ENCODE measurements at regions not wholly inside any gene's neighbourhood (a gene's known extent, or its start where the extent isn't known, plus 50 kb on each side); places are given as distances from the start of the nearest gene placed in this dataset.

DNA sequence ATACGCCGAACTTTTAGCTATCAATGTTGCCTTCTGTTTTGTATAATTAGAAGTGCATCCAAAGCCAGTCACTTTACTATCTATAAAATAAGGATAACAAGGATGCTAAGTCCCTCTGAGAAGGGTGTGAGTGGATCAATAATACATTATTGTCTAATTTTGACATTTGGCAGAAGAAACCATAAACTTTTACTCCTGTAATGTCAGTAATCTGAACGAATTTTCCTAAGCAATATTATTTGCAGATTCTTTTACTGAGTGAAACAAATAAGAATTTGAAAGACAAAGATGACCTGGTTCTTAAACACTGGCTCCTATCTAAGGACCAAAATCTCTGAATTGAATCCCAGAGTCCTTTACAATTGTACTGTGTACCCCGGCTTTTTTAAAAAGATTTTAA lies 126.6 kb upstream of the TMEM161B start:
- Histone ChIP-seq H3K9me3 (ENCODE audit: control insufficient read depth, low read length) (no peaks in the 10 kb centered on the region), H3K27me3 (ENCODE audit: control insufficient read depth, insufficient read depth, low read length) (no peaks in the 10 kb centered on the region), H3K27ac (no peak overlapping the region), H2AFZ (no peak overlapping the region), H3K9ac (no peak overlapping the region), H3K4me1 (no peaks in the 10 kb centered on the region), H3K4me2 (ENCODE audit: low read length) (no peak overlapping the region), H3K36me3 (ENCODE audit: control insufficient read depth, insufficient read depth, low read length) (no peaks in the 10 kb centered on the region), H3K4me3 (ENCODE audit: low read depth, low read length) (no peak overlapping the region), H3K79me2 (no peaks in the 10 kb centered on the region)
- TF ChIP-seq CTCF (IDR thresholded peaks at IDR 0.05) = no peak

- Histone ChIP-seq H2AFZ (no peak overlapping the region), H3K9me3 (ENCODE audit: control insufficient read depth, low read length) (no peaks in the 10 kb centered on the region), H3K9ac (no peak overlapping the region), H3K36me3 (ENCODE audit: control insufficient read depth, insufficient read depth, low read length) (no peaks in the 10 kb centered on the region), H3K4me2 (ENCODE audit: low read length) (no peak overlapping the region), H3K79me2 (no peaks in the 10 kb centered on the region), H3K4me1 (no peaks in the 10 kb centered on the region), H3K4me3 (ENCODE audit: low read depth, low read length) (no peak overlapping the region), H3K27ac (no peak overlapping the region), H3K27me3 (ENCODE audit: control insufficient read depth, insufficient read depth, low read length) (no peaks in the 10 kb centered on the region)
- no peak for TF ChIP-seq CTCF (IDR thresholded peaks at IDR 0.05)
These were observed 126.0 kb upstream of the TMEM161B start for GRCh38 chr5:88394536-88395175.

- H3K4me1 ChIP-seq = no peaks in the 10 kb centered on the region
- H3K4me2 ChIP-seq (ENCODE audit: low read length) = no peak overlapping the region
- H3K27ac ChIP-seq = no peak overlapping the region
- H3K9ac ChIP-seq = no peak overlapping the region
- no peaks in the 10 kb centered on the region for H3K9me3 ChIP-seq (ENCODE audit: control insufficient read depth, low read length)
- H2AFZ ChIP-seq = no peak overlapping the region
- no peaks in the 10 kb centered on the region for H3K36me3 ChIP-seq (ENCODE audit: control insufficient read depth, insufficient read depth, low read length)
- no peaks in the 10 kb centered on the region for H3K27me3 ChIP-seq (ENCODE audit: control insufficient read depth, insufficient read depth, low read length)
- no peaks in the 10 kb centered on the region for H3K79me2 ChIP-seq
- no peak overlapping the region for H3K4me3 ChIP-seq (ENCODE audit: low read depth, low read length)
- no peak for TF ChIP-seq CTCF (IDR thresholded peaks at IDR 0.05)
These were observed 125.3 kb upstream of the TMEM161B start for GRCh38 chr5:88393716-88394535.

GRCh38 chr5:88393042-88393441 lies 124.4 kb upstream of the TMEM161B start:
- no peaks in the 10 kb centered on the region for H3K36me3 ChIP-seq (ENCODE audit: control insufficient read depth, insufficient read depth, low read length)
- no peaks in the 10 kb centered on the region for H3K79me2 ChIP-seq
- no peak overlapping the region for H3K9ac ChIP-seq
- no peak overlapping the region for H3K27ac ChIP-seq
- H3K27me3 ChIP-seq (ENCODE audit: control insufficient read depth, insufficient read depth, low read length) = no peaks in the 10 kb centered on the region
- no peak overlapping the region for H3K4me3 ChIP-seq (ENCODE audit: low read depth, low read length)
- no peaks in the 10 kb centered on the region for H3K4me1 ChIP-seq
- no peak overlapping the region for H2AFZ ChIP-seq
- no peak overlapping the region for H3K4me2 ChIP-seq (ENCODE audit: low read length)
- no peaks in the 10 kb centered on the region for H3K9me3 ChIP-seq (ENCODE audit: control insufficient read depth, low read length)
- no peak for TF ChIP-seq CTCF (IDR thresholded peaks at IDR 0.05)

Measured in parathyroid adenoma (tissue), 2 donors.